OCI-LY7 (cell line): ENCODE measurements at regions not wholly inside any gene's neighbourhood (a gene's known extent, or its start where the extent isn't known, plus 50 kb on each side); places are given as distances from the start of the nearest gene placed in this dataset.

ENCODE experiments used
- CTCF ChIP-seq: fragments of 200-600 bp; sonication (generic); conservative IDR thresholded peaks from 2 replicates; pipeline ENCODE4 v1.5.1; 2014; ENCODE audit warnings: mild to moderate bottlenecking, antibody characterized with exemption, low read length, moderate library complexity, mixed read lengths
- EZH2phosphoT487 ChIP-seq: fragments of 200-600 bp; sonication (generic); IDR thresholded peaks from 2 replicates; pipeline ENCODE4 v1.6.1; 2018; ENCODE audit warnings: low read depth, borderline replicate concordance, mild to moderate bottlenecking, mixed run types, antibody characterized with exemption, low read length, moderate library complexity, mixed read lengths

GRCh38 chr20:55919956-55920355, 85.4 kb downstream of the CBLN4 start:
- TF ChIP-seq CTCF (no peak), EZH2phosphoT487 (no peak)
